GM12865 (cell line): ENCODE measurements at regions not wholly inside any gene's neighbourhood (a gene's known extent, or its start where the extent isn't known, plus 50 kb on each side); places are given as distances from the start of the nearest gene placed in this dataset.

Source experiments
- DNase-seq: peaks from one replicate; pipeline ENCODE4 v3.0.0; 2010; ENCODE audit warnings: low read depth
- H3K4me3 ChIP-seq: 2 replicates; pipeline ENCODE4 v1.5.1; 2011; ENCODE audit warnings: mild to moderate bottlenecking, low read depth, low read length, control low read depth
- CTCF ChIP-seq: IDR thresholded peaks from 2 replicates; pipeline ENCODE4 v1.5.1; 2011; ENCODE audit warnings: low read length, control low read depth, low read depth, inconsistent platforms; ENCODE audit not compliant: insufficient read depth; ENCODE audit errors: missing control alignments

GRCh38 chr20:7232796-7233195 lies 465.3 kb downstream of the BMP2 start:
- H3K4me3 ChIP-seq: no peak overlapping the region
- no peak for DNase-seq
- TF ChIP-seq CTCF: no peak

- no peak for DNase-seq
- no peak overlapping the region for H3K4me3 ChIP-seq
- no peak for TF ChIP-seq CTCF
Measured at GRCh38 chr20:7237251-7237650, 469.8 kb downstream of the BMP2 start.

GRCh38 chr20:7240490-7240889 lies 473.0 kb downstream of the BMP2 start:
- DNase-seq: no peak
- no peak overlapping the region for H3K4me3 ChIP-seq
- no peak for TF ChIP-seq CTCF

GRCh38 chr20:7248281-7249201 lies 481.1 kb downstream of the BMP2 start:
- no peak for TF ChIP-seq CTCF
- no peak overlapping the region for H3K4me3 ChIP-seq
- DNase-seq: no peak

GRCh38 chr20:7250337-7250736 lies 482.9 kb downstream of the BMP2 start:
- TF ChIP-seq CTCF: no peak

DNA sequence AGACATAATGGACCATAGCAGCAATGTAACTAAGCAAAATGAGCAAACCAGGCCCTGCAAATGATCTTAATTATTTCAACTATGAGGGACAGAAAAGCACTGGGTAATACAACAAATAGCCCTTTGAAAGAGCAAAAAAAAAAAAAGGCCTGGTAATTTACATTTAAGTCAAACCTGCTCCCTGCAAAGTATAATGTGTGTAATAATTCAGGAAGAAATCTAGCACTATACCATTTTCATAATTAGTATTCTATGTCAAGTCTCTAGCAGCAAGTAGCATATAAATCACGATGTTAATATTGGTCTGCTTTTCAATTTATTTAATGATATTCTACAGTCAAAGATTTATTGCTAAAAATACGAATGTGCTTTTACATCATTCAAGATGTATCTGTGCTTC lies 489.6 kb downstream of the BMP2 start:
- DNase-seq: no peak
- TF ChIP-seq CTCF: no peak
- no peak overlapping the region for H3K4me3 ChIP-seq

More at GRCh38 chr20:7250337-7250736, 482.9 kb downstream of the BMP2 start:
- no peak for DNase-seq
- no peak overlapping the region for H3K4me3 ChIP-seq
